Natural killer cell (primary cell): ENCODE measurements at regions not wholly inside any gene's neighbourhood (a gene's known extent, or its start where the extent isn't known, plus 50 kb on each side); places are given as distances from the start of the nearest gene placed in this dataset.
"Not testable (repeated sequence)": the region's sequence is repeated elsewhere in the genome, so short reads cannot be mapped to it uniquely, and the experiment has no call there.

Experiments
- ATAC-seq, 3 donors: fragments of 150-1000 bp in 2 of 3; fragments of 200-7000 bp in 1 of 3; cut with Tn5 transposase; 1 replicate in 1 of 3; 2 replicates in 2 of 3; pipeline ENCODE4 v1.10.0; 2021; ENCODE audit warnings: mild to moderate bottlenecking in 2 of 3, moderate library complexity in 2 of 3
- DNase-seq, 2 donors: peaks; one replicate each; pipeline versions ENCODE4 v3.0.0 to v3.0.0-alpha.2; 2013 to 2021; ENCODE audit warnings: mixed read lengths in 1 of 2
- H3K27ac ChIP-seq: one replicate; pipeline ENCODE4 v1.5.1; 2013; ENCODE audit warnings: mild to moderate bottlenecking, low read length
- H3K27me3 ChIP-seq: one replicate; pipeline ENCODE4 v1.6.1; 2013; ENCODE audit warnings: low read length; ENCODE audit not compliant: control insufficient read depth, insufficient read depth
- H3K36me3 ChIP-seq: one replicate; pipeline ENCODE4 v1.6.1; 2013; ENCODE audit warnings: low read length; ENCODE audit not compliant: control insufficient read depth, insufficient read depth
- H3K4me1 ChIP-seq: one replicate; pipeline ENCODE4 v1.6.1; 2013; ENCODE audit warnings: low read length; ENCODE audit not compliant: control insufficient read depth, insufficient read depth
- H3K4me3 ChIP-seq: one replicate; pipeline ENCODE4 v1.5.1; 2013; ENCODE audit warnings: low read length
- H3K9me3 ChIP-seq: one replicate; pipeline ENCODE4 v1.6.1; 2013; ENCODE audit warnings: low read length; ENCODE audit not compliant: control insufficient read depth, insufficient read depth
- H3K27ac Mint-ChIP-seq, 2 donors: one replicate each; pipeline ENCODE4 v1.8.0; 2022; ENCODE audit warnings: mild to moderate bottlenecking in 2 of 2, mixed read lengths in 2 of 2, moderate library complexity in 1 of 2
- H3K27me3 Mint-ChIP-seq, 2 donors: one replicate each; pipeline ENCODE4 v1.8.0; 2022; ENCODE audit warnings: low read depth in 2 of 2, mixed read lengths in 2 of 2
- H3K36me3 Mint-ChIP-seq: one replicate; pipeline ENCODE4 v1.8.0; 2022; ENCODE audit warnings: mixed read lengths
- H3K4me1 Mint-ChIP-seq, 2 donors: one replicate each; pipeline ENCODE4 v1.8.0; 2022; ENCODE audit warnings: mixed read lengths in 2 of 2
- H3K4me3 Mint-ChIP-seq: one replicate; pipeline ENCODE4 v1.8.0; 2022; ENCODE audit warnings: mild to moderate bottlenecking, moderate library complexity, mixed read lengths
- H3K9me3 Mint-ChIP-seq, 2 donors: one replicate each; pipeline ENCODE4 v1.8.0; 2022; ENCODE audit warnings: mixed read lengths in 2 of 2
- CTCF ChIP-seq: fragments of 200-600 bp; IDR thresholded peaks from one replicate; pipeline ENCODE4 v1.8.0; 2022; ENCODE audit warnings: antibody characterized with exemption
- WGBS: methylation state at CpG from one replicate; pipeline ENCODE4 v1.1.7; 2013; ENCODE audit warnings: missing lambda C conversion rate; ENCODE audit not compliant: insufficient coverage; 5-methylcytosine and 5-hydroxymethylcytosine counted together
- intact Hi-C: fragments of 100-400 bp; cut with micrococcal nuclease; formaldehyde crosslinking; loops from one replicate; pipeline ENCODE4 v1.14.2; 2022

DNA sequence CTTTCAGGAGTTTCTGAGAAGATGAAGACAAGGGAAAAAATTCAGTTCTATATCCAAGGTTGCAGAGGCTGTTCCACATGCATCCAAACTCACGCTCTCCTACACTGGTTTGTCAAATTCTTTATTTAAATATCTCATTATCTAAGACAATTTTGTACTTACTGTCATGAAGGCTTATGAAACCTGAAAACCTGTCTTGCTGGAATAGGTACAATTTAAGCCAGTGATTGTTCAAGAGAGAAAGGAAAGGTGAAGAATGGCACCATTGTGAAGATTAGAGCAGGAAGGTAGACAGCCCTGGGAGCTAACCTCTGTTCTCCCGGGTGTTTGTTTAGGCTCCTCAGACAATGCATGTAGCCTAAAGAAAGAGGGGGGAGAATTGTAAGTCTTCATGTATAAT is 315.1 kb upstream of the PRKD1 start:
- Mint-ChIP-seq H3K27ac (no peak overlapping the region), H3K4me3 (no peak overlapping the region)

GRCh38 chr14:30243207-30243606 is 315.6 kb upstream of the PRKD1 start:
- Mint-ChIP-seq H3K27me3 (no peaks in the 10 kb centered on the region), H3K4me3 (no peak overlapping the region), H3K36me3 (no peaks in the 10 kb centered on the region), H3K27ac (no peak overlapping the region), H3K4me1 (no peaks in the 10 kb centered on the region), H3K9me3 (peaks cover 6 to 7% of the 10 kb centered on the region in 2 donors)
- ATAC-seq (no peak), DNase-seq (no peak)
- intact Hi-C loops: no loop called here
- Histone ChIP-seq H3K9me3 (no peaks in the 10 kb centered on the region), H3K4me3 (no peak overlapping the region), H3K27ac (no peak overlapping the region), H3K27me3 (no peaks in the 10 kb centered on the region), H3K36me3 (no peaks in the 10 kb centered on the region), H3K4me1 (no peaks in the 10 kb centered on the region)
- no peak for TF ChIP-seq CTCF
- no CpG with 5 or more reads among the region's 1 CpG for WGBS

More for the DNA sequence above, 315.1 kb upstream of the PRKD1 start:
- no peaks in the 10 kb centered on the region for H3K4me1 Mint-ChIP-seq
- intact Hi-C loops: no loop called here
- no peaks in the 10 kb centered on the region for H3K36me3 ChIP-seq
- H3K9me3 Mint-ChIP-seq: peaks cover 6 to 7% of the 10 kb centered on the region in 2 donors
- 42% methylated on average over 1 of the region's 2 CpGs for WGBS
- H3K36me3 Mint-ChIP-seq: no peaks in the 10 kb centered on the region
- no peaks in the 10 kb centered on the region for H3K9me3 ChIP-seq
- H3K27me3 Mint-ChIP-seq: no peaks in the 10 kb centered on the region
- no peaks in the 10 kb centered on the region for H3K27me3 ChIP-seq
- no peak overlapping the region for H3K4me3 ChIP-seq
- DNase-seq: no peak
- no peak overlapping the region for H3K27ac ChIP-seq
- TF ChIP-seq CTCF: no peak
- no peaks in the 10 kb centered on the region for H3K4me1 ChIP-seq
- ATAC-seq: no peak

DNA sequence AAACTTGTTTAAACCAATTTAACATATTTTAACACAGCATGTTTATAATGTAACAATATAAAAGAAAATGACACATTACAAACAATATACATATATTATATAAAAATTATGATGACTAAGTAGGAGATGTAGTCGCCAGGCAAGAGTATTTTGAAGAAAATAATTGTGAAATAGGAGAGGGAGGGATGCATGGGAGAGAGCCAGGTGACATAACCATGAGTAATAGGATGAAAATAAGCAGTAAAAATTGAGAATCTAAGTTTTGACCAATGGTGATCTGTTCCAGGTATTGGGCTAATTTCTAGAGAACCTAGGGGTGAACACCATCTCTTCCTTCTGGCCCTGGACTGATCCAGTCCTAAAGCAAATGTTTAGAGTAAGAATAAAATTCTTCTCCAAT is 315.2 kb upstream of the G2E3 start:
- Mint-ChIP-seq H3K4me1 (no peaks in the 10 kb centered on the region), H3K36me3 (no peaks in the 10 kb centered on the region), H3K4me3 (no peak overlapping the region), H3K9me3 (peaks cover 6 to 7% of the 10 kb centered on the region in 2 donors), H3K27me3 (no peaks in the 10 kb centered on the region), H3K27ac (no peak overlapping the region)
- no peak for ATAC-seq
- Histone ChIP-seq H3K9me3 (no peaks in the 10 kb centered on the region), H3K27me3 (no peaks in the 10 kb centered on the region), H3K27ac (no peak overlapping the region), H3K4me3 (no peak overlapping the region), H3K4me1 (no peaks in the 10 kb centered on the region), H3K36me3 (no peaks in the 10 kb centered on the region)
- DNase-seq: no peak
- intact Hi-C loops: no loop called here
- no peak for TF ChIP-seq CTCF
- WGBS: 0% methylated on average over 1 of the region's 1 CpG

- H3K36me3 ChIP-seq, H3K27me3 ChIP-seq, H3K4me1 ChIP-seq, H3K27me3 Mint-ChIP-seq, H3K4me1 Mint-ChIP-seq, H3K27ac ChIP-seq, H3K4me3 Mint-ChIP-seq, DNase-seq, H3K9me3 ChIP-seq, H3K4me3 ChIP-seq, ATAC-seq, H3K27ac Mint-ChIP-seq, H3K9me3 Mint-ChIP-seq, H3K36me3 Mint-ChIP-seq, intact Hi-C loops: not testable (repeated sequence)
- WGBS: 91% methylated on average over 2 of the region's 4 CpGs
Measured at GRCh38 chr14:30244348-30244747, 314.6 kb upstream of the G2E3 start.
